ENCODE measurements at regions not wholly inside any gene's neighbourhood (a gene's known extent, or its start where the extent isn't known, plus 50 kb on each side); places are given as distances from the start of the nearest gene placed in this dataset.

DNA sequence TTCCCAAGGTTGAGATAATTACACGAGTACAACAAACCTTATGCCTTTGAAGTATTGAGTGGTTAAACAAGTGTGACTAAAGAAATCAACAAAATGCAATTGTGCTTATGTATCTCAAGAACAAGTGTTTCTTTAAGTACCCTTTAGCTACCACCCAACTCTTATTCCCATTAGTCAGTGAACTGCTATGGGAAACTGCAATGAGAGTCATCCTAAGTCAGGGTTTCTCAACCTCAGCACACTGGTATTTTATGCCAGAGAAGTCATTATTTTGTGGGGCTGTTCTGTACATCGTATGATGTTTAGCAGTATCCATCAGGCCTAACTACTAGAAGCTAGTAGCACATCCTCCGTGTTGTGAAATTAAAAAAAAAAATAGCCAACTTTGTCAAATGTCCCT is 549.1 kb upstream of the BOD1L1 start:
- Histone ChIP-seq H3K56ac (ENCODE audit: insufficient read length, low read depth, low read length) (no peak overlapping the region), H3K18ac (ENCODE audit: insufficient read length, low read depth, low read length) (no peak overlapping the region), H2BK15ac (ENCODE audit: low read depth, low read length) (no peak overlapping the region), H2BK5ac (ENCODE audit: insufficient read length, low read length) (no peak overlapping the region), H2AK5ac (ENCODE audit: insufficient read length, low read length) (no peak overlapping the region), H3K9ac (ENCODE audit: extremely low read depth, insufficient read length, low read length) (no peak overlapping the region), H3K79me2 (ENCODE audit: insufficient read depth, low read length) (no peaks in the 10 kb centered on the region), H2AFZ (ENCODE audit: low read length) (no peak overlapping the region), H3K27ac (ENCODE audit: insufficient read length, low read depth, low read length) (no peak overlapping the region), H3K4me2 (ENCODE audit: insufficient read depth, insufficient read length, low read length) (no peak overlapping the region), H4K20me1 (ENCODE audit: control insufficient read depth, insufficient read depth, insufficient read length) (no peaks in the 10 kb centered on the region), H3T11ph (ENCODE audit: low read length) (no peak overlapping the region), H3K23me2 (ENCODE audit: insufficient read length, low read depth, low read length, poor library complexity, severe bottlenecking) (no peaks in the 10 kb centered on the region), H3K4ac (ENCODE audit: low read depth, low read length) (no peak overlapping the region), H3K27me3 (ENCODE audit: insufficient read depth, low read length) (no peaks in the 10 kb centered on the region), H3K79me1 (ENCODE audit: insufficient read depth, low read depth, low read length, poor library complexity, severe bottlenecking) (no peaks in the 10 kb centered on the region), H3K23ac (ENCODE audit: insufficient read length, low read depth, low read length) (no peak overlapping the region), H3K9me3 (ENCODE audit: control insufficient read depth, low read depth, low read length) (no peaks in the 10 kb centered on the region), H2BK12ac (ENCODE audit: insufficient read length, low read depth, low read length) (no peak overlapping the region), H2BK20ac (ENCODE audit: low read depth, low read length, poor library complexity, severe bottlenecking) (no peak overlapping the region), H4K91ac (ENCODE audit: insufficient read length, low read depth, low read length) (no peak overlapping the region), H3K4me1 (ENCODE audit: insufficient read depth, low read length) (peaks cover 7% of the 10 kb centered on the region; the same call in 1 of the 2 replicates), H2BK120ac (ENCODE audit: low read depth, low read length, poor library complexity, severe bottlenecking) (no peak overlapping the region), H4K5ac (ENCODE audit: insufficient read length, low read depth, low read length) (no peak overlapping the region), H4K8ac (replicated peaks; ENCODE audit: insufficient read length, low read depth, low read length) (no peak overlapping the region), H3K14ac (ENCODE audit: insufficient read depth, low read length) (no peak overlapping the region)
- no peak overlapping the region for H3K27ac Mint-ChIP-seq
- no peaks in the 10 kb centered on the region for H3K36me3 Mint-ChIP-seq (ENCODE audit: insufficient read depth in 1 of 3, low read depth in 3 of 3)
- peaks cover 2% of the 10 kb centered on the region for H3K27me3 Mint-ChIP-seq (ENCODE audit: low read depth)
- H3K4me1 Mint-ChIP-seq: peaks cover 32 to 58% of the 10 kb centered on the region in 2 experiments
- TF ChIP-seq, protein P1, sequence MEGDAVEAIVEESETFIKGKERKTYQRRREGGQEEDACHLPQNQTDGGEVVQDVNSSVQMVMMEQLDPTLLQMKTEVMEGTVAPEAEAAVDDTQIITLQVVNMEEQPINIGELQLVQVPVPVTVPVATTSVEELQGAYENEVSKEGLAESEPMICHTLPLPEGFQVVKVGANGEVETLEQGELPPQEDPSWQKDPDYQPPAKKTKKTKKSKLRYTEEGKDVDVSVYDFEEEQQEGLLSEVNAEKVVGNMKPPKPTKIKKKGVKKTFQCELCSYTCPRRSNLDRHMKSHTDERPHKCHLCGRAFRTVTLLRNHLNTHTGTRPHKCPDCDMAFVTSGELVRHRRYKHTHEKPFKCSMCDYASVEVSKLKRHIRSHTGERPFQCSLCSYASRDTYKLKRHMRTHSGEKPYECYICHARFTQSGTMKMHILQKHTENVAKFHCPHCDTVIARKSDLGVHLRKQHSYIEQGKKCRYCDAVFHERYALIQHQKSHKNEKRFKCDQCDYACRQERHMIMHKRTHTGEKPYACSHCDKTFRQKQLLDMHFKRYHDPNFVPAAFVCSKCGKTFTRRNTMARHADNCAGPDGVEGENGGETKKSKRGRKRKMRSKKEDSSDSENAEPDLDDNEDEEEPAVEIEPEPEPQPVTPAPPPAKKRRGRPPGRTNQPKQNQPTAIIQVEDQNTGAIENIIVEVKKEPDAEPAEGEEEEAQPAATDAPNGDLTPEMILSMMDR (conservative IDR thresholded peaks at IDR 0.05): no peak
- H3K9me3 Mint-ChIP-seq: no peaks in the 10 kb centered on the region
- no peak overlapping the region for H3K4me3 Mint-ChIP-seq
- WGBS (ENCODE audit: extremely low coverage, insufficient read length, low lambda C conversion rate): no CpG with 5 or more reads among the region's 3 CpGs
- no peak for DNase-seq

Data from H9 (cell line).